Tibial artery (tissue), 4 donors: ENCODE measurements at regions not wholly inside any gene's neighbourhood (a gene's known extent, or its start where the extent isn't known, plus 50 kb on each side); places are given as distances from the start of the nearest gene placed in this dataset.

Experiments used
- DNase-seq, 2 donors: peaks; one replicate each; pipeline ENCODE4 v3.0.0-alpha.2; 2019
- H3K27ac ChIP-seq, 2 donors: fragments of 200-600 bp; sonication (generic) in 1 of 2; 1 replicate in 1 of 2; 2 replicates in 1 of 2; pipeline ENCODE4 v1.5.1; 2018 to 2019; ENCODE audit warnings: mild to moderate bottlenecking in 1 of 2
- H3K27me3 ChIP-seq, 2 donors: fragments of 200-600 bp; sonication (generic) in 1 of 2; one replicate each; pipeline versions ENCODE4 v1.5.1 to v1.6.0; 2016 to 2019
- H3K36me3 ChIP-seq, 3 donors: fragments of 200-600 bp; sonication (generic) in 2 of 3; one replicate each; pipeline ENCODE4 v1.5.1; 2016 to 2019; ENCODE audit warnings: mild to moderate bottlenecking in 2 of 3
- H3K4me1 ChIP-seq, 4 donors: fragments of 200-600 bp; sonication (generic) in 2 of 4; 1 replicate in 3 of 4; 2 replicates in 1 of 4; pipeline ENCODE4 v1.5.1; 2016 to 2019
- H3K4me3 ChIP-seq, 2 donors: fragments of 200-600 bp; sonication (generic) in 1 of 2; 1 replicate in 1 of 2; 2 replicates in 1 of 2; pipeline ENCODE4 v1.5.1; 2018 to 2019; ENCODE audit warnings: mild to moderate bottlenecking in 2 of 2
- H3K9me3 ChIP-seq, 3 donors: fragments of 200-600 bp; sonication (generic) in 1 of 3; one replicate each; pipeline ENCODE4 v1.5.1; 2016 to 2019
- CTCF ChIP-seq, 2 experiments: fragments of 200-600 bp in 1 of 2; fragments of 450-650 bp in 1 of 2; IDR thresholded peaks; one replicate each; pipeline ENCODE4 v1.5.1; 2017 to 2019; ENCODE audit warnings: antibody characterized with exemption in 2 of 2, mild to moderate bottlenecking in 1 of 2, moderate library complexity in 1 of 2
- intact Hi-C: fragments of 100-400 bp; cut with DNase I; formaldehyde crosslinking; loops from one replicate; pipeline ENCODE4 v1.15.0; 2023; ENCODE audit warnings: low total_unique reads

- TF ChIP-seq CTCF (IDR thresholded peaks at IDR 0.05), result no peak
- intact Hi-C loops, result no loop called here
- Histone ChIP-seq H3K4me3 (no peak overlapping the region), H3K4me1 (no peaks in the 10 kb centered on the region), H3K36me3 (no peaks in the 10 kb centered on the region), H3K9me3 (no peaks in the 10 kb centered on the region), H3K27ac (no peak overlapping the region), H3K27me3 (no peaks in the 10 kb centered on the region)
- no peak for DNase-seq
Observed at GRCh38 chr1:98461873-98462385, 199.6 kb upstream of the SNX7 start.

GRCh38 chr1:98460136-98460535 lies 201.4 kb upstream of the SNX7 start:
- H3K4me3 ChIP-seq, result no peak overlapping the region
- no peaks in the 10 kb centered on the region for H3K27me3 ChIP-seq
- H3K9me3 ChIP-seq, result no peaks in the 10 kb centered on the region
- no peaks in the 10 kb centered on the region for H3K36me3 ChIP-seq
- no peak for DNase-seq
- no peaks in the 10 kb centered on the region for H3K4me1 ChIP-seq
- intact Hi-C loops, result no loop called here
- no peak for TF ChIP-seq CTCF (IDR thresholded peaks at IDR 0.05)
- H3K27ac ChIP-seq, result no peak overlapping the region

GRCh38 chr1:98459486-98459870 lies 202.0 kb upstream of the SNX7 start:
- intact Hi-C loops, result no loop called here
- Histone ChIP-seq H3K27ac (no peak overlapping the region), H3K36me3 (no peaks in the 10 kb centered on the region), H3K27me3 (no peaks in the 10 kb centered on the region), H3K9me3 (no peaks in the 10 kb centered on the region), H3K4me1 (no peaks in the 10 kb centered on the region), H3K4me3 (no peak overlapping the region)
- TF ChIP-seq CTCF (IDR thresholded peaks at IDR 0.05), result no peak
- DNase-seq, result no peak

- H3K4me3 ChIP-seq, result no peak overlapping the region
- intact Hi-C loops, result no loop called here
- TF ChIP-seq CTCF (IDR thresholded peaks at IDR 0.05), result no peak
- no peaks in the 10 kb centered on the region for H3K27me3 ChIP-seq
- no peaks in the 10 kb centered on the region for H3K9me3 ChIP-seq
- no peak overlapping the region for H3K27ac ChIP-seq
- DNase-seq, result no peak
- no peaks in the 10 kb centered on the region for H3K36me3 ChIP-seq
- no peaks in the 10 kb centered on the region for H3K4me1 ChIP-seq
Observed at GRCh38 chr1:98458511-98459485, 202.7 kb upstream of the SNX7 start.

- Histone ChIP-seq H3K27me3 (no peaks in the 10 kb centered on the region), H3K4me3 (no peak overlapping the region), H3K9me3 (no peaks in the 10 kb centered on the region), H3K4me1 (no peaks in the 10 kb centered on the region), H3K36me3 (no peaks in the 10 kb centered on the region), H3K27ac (no peak overlapping the region)
- no peak for DNase-seq
- intact Hi-C loops, result no loop called here
- no peak for TF ChIP-seq CTCF (IDR thresholded peaks at IDR 0.05)
Observed at GRCh38 chr1:98457248-98457647, 204.3 kb upstream of the SNX7 start.
